Panc1 (cell line): ENCODE measurements at regions not wholly inside any gene's neighbourhood (a gene's known extent, or its start where the extent isn't known, plus 50 kb on each side); places are given as distances from the start of the nearest gene placed in this dataset.

ENCODE experiments used
- ATAC-seq: fragments of 200-7000 bp; cut with Tn5 transposase; 2 replicates; pipeline ENCODE4 v1.9.1; 2020; ENCODE audit warnings: mild to moderate bottlenecking, moderate library complexity
- BruUV-seq: library from RNA; stranded (reverse); fragments of 400-500 nt; replicated peaks from 2 replicates; lab custom pipeline; 2021; lab: Mats Ljungman, UMichigan
- CTCF ChIA-PET: fragments of 300-600 bp; sonication (Branson Sonifier 250); formaldehyde crosslinking; loops from one replicate; lab custom pipeline; 2022; ENCODE audit warnings: antibody characterized with exemption; lab: Charles Lee
- POLR2A ChIA-PET: fragments of 300-600 bp; sonication (Branson Sonifier 250); formaldehyde crosslinking; loops from one replicate; lab custom pipeline; 2022; ENCODE audit warnings: antibody characterized with exemption; lab: Charles Lee
- DNase-seq: peaks from one replicate; pipeline ENCODE4 v3.0.0-alpha.2; 2010; ENCODE audit warnings: low read depth, low spot score
- H3K27ac ChIP-seq: 2 replicates; pipeline ENCODE4 v1.5.1; 2011; ENCODE audit warnings: mild to moderate bottlenecking, low read length, inconsistent platforms
- H3K27me3 ChIP-seq: fragments of 200-500 bp; sonication (Bioruptor generic); 2 replicates; pipeline ENCODE4 v1.6.0; 2014; ENCODE audit warnings: low read length, inconsistent platforms; ENCODE audit not compliant: control insufficient read depth, insufficient read depth
- H3K36me3 ChIP-seq: fragments of 200-500 bp; sonication (Bioruptor generic); 2 replicates; pipeline ENCODE4 v1.5.1; 2014; ENCODE audit warnings: inconsistent platforms, mild to moderate bottlenecking, low read length, moderate library complexity; ENCODE audit not compliant: control insufficient read depth, insufficient read depth
- H3K4me1 ChIP-seq: 2 replicates; pipeline ENCODE4 v1.5.1; 2011; ENCODE audit warnings: inconsistent platforms, mild to moderate bottlenecking, low read length, moderate library complexity; ENCODE audit not compliant: control insufficient read depth, insufficient read depth
- H3K4me3 ChIP-seq, 2 experiments: 2 replicates each; pipeline ENCODE4 v1.5.1; 2011 to 2012; ENCODE audit warnings: low read depth in 2 of 2, low read length in 2 of 2, mild to moderate bottlenecking in 2 of 2, inconsistent platforms in 1 of 2, moderate library complexity in 1 of 2
- H3K9me3 ChIP-seq: fragments of 200-500 bp; sonication (Bioruptor generic); 2 replicates; pipeline ENCODE4 v1.5.1; 2014; ENCODE audit warnings: low read depth, mild to moderate bottlenecking, inconsistent platforms, low read length, moderate library complexity; ENCODE audit not compliant: control insufficient read depth, insufficient read depth
- POLR2AphosphoS5 ChIP-seq: IDR thresholded peaks from 2 replicates; pipeline ENCODE4 v1.6.1; 2012; ENCODE audit warnings: mild to moderate bottlenecking, low read depth, low read length, moderate library complexity
- SIN3A ChIP-seq: IDR thresholded peaks from 2 replicates; pipeline ENCODE4 v1.6.1; 2012; ENCODE audit warnings: low read depth, mild to moderate bottlenecking, low read length, moderate library complexity, borderline replicate concordance; ENCODE audit not compliant: insufficient read depth
- TCF7L2 ChIP-seq: IDR thresholded peaks from 2 replicates; pipeline ENCODE4 v1.6.1; 2011; ENCODE audit warnings: mild to moderate bottlenecking, low read depth, low read length, inconsistent platforms
- in situ Hi-C: cut with HindIII; loops from 2 replicates; pipeline ENCODE4 v1.10.0; 2016; ENCODE audit warnings: low sequenced_read_pairs, low pct_unique_long_range_greater_than_20kb
- intact Hi-C: fragments of 100-400 bp; cut with micrococcal nuclease; formaldehyde crosslinking; loops from one replicate; pipeline ENCODE4 v1.10.0; 2022; ENCODE audit not compliant: unreplicated experiment
- TF ChIP-seq, protein P1 (sequence below): fragments of 450-650 bp; IDR thresholded peaks from 2 replicates; pipeline ENCODE4 v1.5.1; 2017; ENCODE audit warnings: mild to moderate bottlenecking
- TF ChIP-seq, protein P2 (sequence below), 2 experiments: IDR thresholded peaks; 2 replicates each; pipeline ENCODE4 v1.6.1; 2011 to 2012; ENCODE audit warnings: low read depth in 2 of 2, control low read depth in 1 of 2, low read length in 1 of 2, mild to moderate bottlenecking in 1 of 2, moderate library complexity in 1 of 2; ENCODE audit not compliant: insufficient read depth in 1 of 2

DNA sequence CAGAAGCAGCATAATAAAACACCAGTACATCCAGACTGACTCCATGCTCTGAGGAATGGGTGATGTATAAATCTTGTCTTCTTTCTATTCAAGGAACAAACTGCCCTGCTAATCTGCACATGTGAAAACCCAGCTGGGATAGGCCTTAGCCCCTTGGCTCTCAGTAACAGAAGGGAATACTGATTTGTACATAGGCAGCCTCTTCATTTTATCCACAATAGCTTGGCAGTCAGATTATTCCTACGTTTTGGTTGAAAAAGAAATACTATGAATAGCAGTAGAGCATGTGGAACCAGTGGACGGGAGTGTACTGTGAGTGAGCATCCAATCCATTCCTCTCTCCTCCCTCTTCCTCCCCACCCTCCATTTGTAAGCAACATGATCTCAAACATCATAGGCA is 113.5 kb upstream of the ARHGAP5 start:
- in situ Hi-C loops: no loop called here
- Histone ChIP-seq H3K27ac (no peak overlapping the region), H3K27me3 (no peaks in the 10 kb centered on the region), H3K4me1 (no peaks in the 10 kb centered on the region), H3K4me3 (no peak overlapping the region), H3K36me3 (no peaks in the 10 kb centered on the region), H3K9me3 (no peaks in the 10 kb centered on the region)
- no TSS peak for BruUV-seq
- POLR2A ChIA-PET: no interaction called here
- DNase-seq (no peak), ATAC-seq (no peak)
- CTCF ChIA-PET: no interaction called here
- TF ChIP-seq, protein P1, sequence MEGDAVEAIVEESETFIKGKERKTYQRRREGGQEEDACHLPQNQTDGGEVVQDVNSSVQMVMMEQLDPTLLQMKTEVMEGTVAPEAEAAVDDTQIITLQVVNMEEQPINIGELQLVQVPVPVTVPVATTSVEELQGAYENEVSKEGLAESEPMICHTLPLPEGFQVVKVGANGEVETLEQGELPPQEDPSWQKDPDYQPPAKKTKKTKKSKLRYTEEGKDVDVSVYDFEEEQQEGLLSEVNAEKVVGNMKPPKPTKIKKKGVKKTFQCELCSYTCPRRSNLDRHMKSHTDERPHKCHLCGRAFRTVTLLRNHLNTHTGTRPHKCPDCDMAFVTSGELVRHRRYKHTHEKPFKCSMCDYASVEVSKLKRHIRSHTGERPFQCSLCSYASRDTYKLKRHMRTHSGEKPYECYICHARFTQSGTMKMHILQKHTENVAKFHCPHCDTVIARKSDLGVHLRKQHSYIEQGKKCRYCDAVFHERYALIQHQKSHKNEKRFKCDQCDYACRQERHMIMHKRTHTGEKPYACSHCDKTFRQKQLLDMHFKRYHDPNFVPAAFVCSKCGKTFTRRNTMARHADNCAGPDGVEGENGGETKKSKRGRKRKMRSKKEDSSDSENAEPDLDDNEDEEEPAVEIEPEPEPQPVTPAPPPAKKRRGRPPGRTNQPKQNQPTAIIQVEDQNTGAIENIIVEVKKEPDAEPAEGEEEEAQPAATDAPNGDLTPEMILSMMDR: no peak
- TF ChIP-seq TCF7L2 (no peak), POLR2AphosphoS5 (no peak)
- TF ChIP-seq, protein P2, sequence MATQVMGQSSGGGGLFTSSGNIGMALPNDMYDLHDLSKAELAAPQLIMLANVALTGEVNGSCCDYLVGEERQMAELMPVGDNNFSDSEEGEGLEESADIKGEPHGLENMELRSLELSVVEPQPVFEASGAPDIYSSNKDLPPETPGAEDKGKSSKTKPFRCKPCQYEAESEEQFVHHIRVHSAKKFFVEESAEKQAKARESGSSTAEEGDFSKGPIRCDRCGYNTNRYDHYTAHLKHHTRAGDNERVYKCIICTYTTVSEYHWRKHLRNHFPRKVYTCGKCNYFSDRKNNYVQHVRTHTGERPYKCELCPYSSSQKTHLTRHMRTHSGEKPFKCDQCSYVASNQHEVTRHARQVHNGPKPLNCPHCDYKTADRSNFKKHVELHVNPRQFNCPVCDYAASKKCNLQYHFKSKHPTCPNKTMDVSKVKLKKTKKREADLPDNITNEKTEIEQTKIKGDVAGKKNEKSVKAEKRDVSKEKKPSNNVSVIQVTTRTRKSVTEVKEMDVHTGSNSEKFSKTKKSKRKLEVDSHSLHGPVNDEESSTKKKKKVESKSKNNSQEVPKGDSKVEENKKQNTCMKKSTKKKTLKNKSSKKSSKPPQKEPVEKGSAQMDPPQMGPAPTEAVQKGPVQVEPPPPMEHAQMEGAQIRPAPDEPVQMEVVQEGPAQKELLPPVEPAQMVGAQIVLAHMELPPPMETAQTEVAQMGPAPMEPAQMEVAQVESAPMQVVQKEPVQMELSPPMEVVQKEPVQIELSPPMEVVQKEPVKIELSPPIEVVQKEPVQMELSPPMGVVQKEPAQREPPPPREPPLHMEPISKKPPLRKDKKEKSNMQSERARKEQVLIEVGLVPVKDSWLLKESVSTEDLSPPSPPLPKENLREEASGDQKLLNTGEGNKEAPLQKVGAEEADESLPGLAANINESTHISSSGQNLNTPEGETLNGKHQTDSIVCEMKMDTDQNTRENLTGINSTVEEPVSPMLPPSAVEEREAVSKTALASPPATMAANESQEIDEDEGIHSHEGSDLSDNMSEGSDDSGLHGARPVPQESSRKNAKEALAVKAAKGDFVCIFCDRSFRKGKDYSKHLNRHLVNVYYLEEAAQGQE (IDR thresholded peaks at IDR 0.05; ENCODE audit: insufficient read depth in 1 of 2, low read depth in 2 of 2, low read length in 1 of 2): no peak
- intact Hi-C loops: no loop called here

DNA sequence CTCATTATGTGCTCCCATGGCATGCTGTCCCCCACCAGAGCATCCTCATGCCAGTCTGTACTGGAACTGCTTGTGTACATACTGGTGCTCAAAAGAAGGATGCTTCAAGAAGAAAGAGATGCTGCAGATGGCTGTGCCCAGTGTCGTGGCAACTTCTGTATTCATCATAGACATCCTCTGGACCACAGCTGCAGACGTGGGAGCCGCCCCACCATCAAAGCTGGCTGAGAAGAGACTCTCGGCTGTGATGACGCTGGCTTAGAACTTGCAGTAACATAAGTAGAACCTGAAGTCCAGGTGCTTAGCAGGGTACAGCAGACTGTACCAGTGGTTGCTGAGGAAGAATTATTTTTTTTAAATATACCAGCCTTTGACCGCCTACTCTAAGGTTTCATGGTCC is 112.6 kb upstream of the ARHGAP5 start:
- BruUV-seq: no TSS peak
- ChIA-PET POLR2A (no interaction called here), CTCF (no interaction called here)
- TF ChIP-seq, protein P2 (IDR thresholded peaks at IDR 0.05; ENCODE audit: insufficient read depth in 1 of 2, low read depth in 2 of 2, low read length in 1 of 2): no peak
- TF ChIP-seq SIN3A: no peak
- no peak for TF ChIP-seq POLR2AphosphoS5
- TF ChIP-seq, protein P1: no peak
- Histone ChIP-seq H3K27ac (no peak overlapping the region), H3K4me3 (no peak overlapping the region), H3K4me1 (no peaks in the 10 kb centered on the region), H3K36me3 (no peaks in the 10 kb centered on the region), H3K27me3 (no peaks in the 10 kb centered on the region), H3K9me3 (no peaks in the 10 kb centered on the region)
- in situ Hi-C loops (no loop called here), intact Hi-C loops (no loop called here)
- no peak for ATAC-seq
- no peak for DNase-seq
